ENCODE measurements at regions not wholly inside any gene's neighbourhood (a gene's known extent, or its start where the extent isn't known, plus 50 kb on each side); places are given as distances from the start of the nearest gene placed in this dataset.

DNA sequence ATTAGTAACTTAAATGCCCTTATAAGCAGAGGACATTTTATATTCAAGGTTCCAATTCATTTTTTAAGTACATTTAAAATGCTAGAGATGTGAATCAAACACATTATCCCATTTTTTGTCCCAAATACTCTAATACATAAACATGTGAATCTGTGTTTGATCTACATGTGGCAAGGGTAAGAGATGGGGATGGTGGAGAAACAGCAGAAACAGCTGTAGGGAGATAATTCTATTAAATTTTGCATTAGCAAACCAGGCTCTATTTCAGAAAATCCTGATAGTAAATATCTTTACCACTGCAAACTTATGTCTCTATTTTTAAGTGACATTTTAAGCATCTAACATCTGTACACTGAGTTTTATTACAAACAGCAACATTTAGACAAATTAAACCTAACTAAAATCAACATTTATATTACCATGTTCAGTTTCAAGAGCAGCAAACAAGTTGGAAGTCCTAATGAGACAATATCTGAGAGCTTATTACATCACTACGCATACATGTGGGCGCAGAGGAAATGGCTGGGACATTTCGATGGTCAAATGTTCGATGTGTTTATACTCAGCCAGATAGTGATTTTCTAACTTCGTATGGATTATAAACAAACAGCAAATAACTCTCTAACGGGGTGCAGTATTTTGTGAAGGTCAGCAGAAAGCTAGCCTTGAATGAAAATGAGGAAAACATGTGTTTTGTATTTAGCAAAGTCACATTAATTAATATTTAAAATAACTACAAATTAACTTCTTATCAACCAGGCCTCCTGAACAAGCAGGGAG is 165.1 kb downstream of the GJA1 start:
- ATAC-seq (ENCODE audit: low read depth) (no peak), DNase-seq (no peak)
- no peak overlapping the region for H3K27ac Mint-ChIP-seq
- no peak overlapping the region for H3K4me3 Mint-ChIP-seq
- H3K36me3 Mint-ChIP-seq (ENCODE audit: low read depth) = no peaks in the 10 kb centered on the region
- no peaks in the 10 kb centered on the region for H3K9me3 Mint-ChIP-seq
- TF ChIP-seq, protein P1, sequence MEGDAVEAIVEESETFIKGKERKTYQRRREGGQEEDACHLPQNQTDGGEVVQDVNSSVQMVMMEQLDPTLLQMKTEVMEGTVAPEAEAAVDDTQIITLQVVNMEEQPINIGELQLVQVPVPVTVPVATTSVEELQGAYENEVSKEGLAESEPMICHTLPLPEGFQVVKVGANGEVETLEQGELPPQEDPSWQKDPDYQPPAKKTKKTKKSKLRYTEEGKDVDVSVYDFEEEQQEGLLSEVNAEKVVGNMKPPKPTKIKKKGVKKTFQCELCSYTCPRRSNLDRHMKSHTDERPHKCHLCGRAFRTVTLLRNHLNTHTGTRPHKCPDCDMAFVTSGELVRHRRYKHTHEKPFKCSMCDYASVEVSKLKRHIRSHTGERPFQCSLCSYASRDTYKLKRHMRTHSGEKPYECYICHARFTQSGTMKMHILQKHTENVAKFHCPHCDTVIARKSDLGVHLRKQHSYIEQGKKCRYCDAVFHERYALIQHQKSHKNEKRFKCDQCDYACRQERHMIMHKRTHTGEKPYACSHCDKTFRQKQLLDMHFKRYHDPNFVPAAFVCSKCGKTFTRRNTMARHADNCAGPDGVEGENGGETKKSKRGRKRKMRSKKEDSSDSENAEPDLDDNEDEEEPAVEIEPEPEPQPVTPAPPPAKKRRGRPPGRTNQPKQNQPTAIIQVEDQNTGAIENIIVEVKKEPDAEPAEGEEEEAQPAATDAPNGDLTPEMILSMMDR (IDR thresholded peaks at IDR 0.05) = no peak
- ChIA-PET POLR2A (no interaction called here), CTCF (no interaction called here)
- intact Hi-C loops (cut with micrococcal nuclease) = no loop called here
- no peaks in the 10 kb centered on the region for H3K27me3 Mint-ChIP-seq
- no peaks in the 10 kb centered on the region for H3K4me1 Mint-ChIP-seq

DNA sequence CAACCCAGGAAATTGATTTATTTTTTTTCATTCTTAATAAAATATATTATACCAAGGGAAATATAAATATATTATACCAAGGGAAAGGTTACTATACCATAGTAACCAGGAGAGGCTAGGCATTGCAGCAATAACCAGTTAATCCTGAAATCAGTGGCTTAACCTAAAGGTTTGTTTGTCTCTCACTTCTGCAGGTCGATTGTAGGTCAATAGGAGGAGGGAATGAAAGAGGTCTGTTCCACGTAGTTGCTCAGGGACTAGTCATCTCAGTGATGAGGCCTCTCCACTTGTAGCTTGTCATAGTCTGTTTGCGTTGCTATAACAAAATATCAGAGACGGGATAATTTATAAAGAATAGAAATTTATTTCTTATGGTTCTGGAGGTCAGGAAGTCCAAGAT is 168.0 kb downstream of the GJA1 start:
- intact Hi-C loops (cut with micrococcal nuclease) = no loop called here
- ChIA-PET CTCF (no interaction called here), POLR2A (no interaction called here)
- no peaks in the 10 kb centered on the region for H3K36me3 Mint-ChIP-seq (ENCODE audit: low read depth)
- no peaks in the 10 kb centered on the region for H3K9me3 Mint-ChIP-seq
- no peak overlapping the region for H3K4me3 Mint-ChIP-seq
- no peaks in the 10 kb centered on the region for H3K4me1 Mint-ChIP-seq
- no peak for ATAC-seq (ENCODE audit: low read depth)
- no peak for DNase-seq
- TF ChIP-seq, protein P1 (IDR thresholded peaks at IDR 0.05) = no peak
- H3K27me3 Mint-ChIP-seq = no peaks in the 10 kb centered on the region
- no peak overlapping the region for H3K27ac Mint-ChIP-seq

DNA sequence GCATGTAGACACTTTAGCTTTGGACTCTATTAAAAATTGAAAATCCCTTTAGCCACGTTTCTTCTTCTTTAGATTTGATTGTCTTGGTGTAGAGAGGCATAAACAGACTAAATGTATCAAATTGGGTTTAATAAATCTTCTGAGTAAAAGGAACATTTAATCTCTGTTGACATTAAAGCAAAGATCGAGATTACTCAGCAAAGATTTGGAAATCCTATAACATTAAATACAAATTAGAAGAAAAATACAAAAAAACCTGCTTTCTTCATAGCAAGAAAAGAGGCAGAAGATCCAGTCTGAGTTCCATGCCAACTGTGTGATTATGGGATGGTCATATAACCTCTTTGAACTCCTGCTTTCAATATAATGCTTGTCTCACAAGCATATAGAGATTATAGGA is 172.3 kb downstream of the GJA1 start:
- DNase-seq = no peak
- Mint-ChIP-seq H3K36me3 (ENCODE audit: low read depth) (no peaks in the 10 kb centered on the region), H3K27ac (no peak overlapping the region), H3K4me3 (no peak overlapping the region), H3K9me3 (no peaks in the 10 kb centered on the region), H3K4me1 (no peaks in the 10 kb centered on the region), H3K27me3 (no peaks in the 10 kb centered on the region)
- intact Hi-C loops (cut with micrococcal nuclease) = no loop called here
- ChIA-PET POLR2A (no interaction called here), CTCF (no interaction called here)
- TF ChIP-seq, protein P1 (IDR thresholded peaks at IDR 0.05) = no peak
- ATAC-seq (ENCODE audit: low read depth) = no peak

DNA sequence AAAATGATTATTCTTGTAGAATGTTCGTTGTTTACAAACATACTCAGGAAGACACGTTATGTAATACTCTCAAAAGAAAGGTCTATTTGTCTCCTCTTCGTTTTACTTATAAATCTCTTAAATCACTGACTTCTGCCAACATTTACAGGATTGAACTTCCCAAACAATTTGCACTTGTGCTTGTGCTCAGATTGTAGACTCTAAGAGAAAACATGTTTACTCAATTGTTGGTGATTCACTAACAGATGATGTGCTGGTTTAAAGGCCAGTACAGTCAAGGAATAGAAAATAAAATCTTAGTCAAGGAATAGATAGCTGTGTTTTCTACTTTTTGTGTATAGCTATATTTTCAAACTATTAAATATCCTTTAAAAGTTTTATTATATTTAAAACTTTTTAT is 172.8 kb downstream of the GJA1 start:
- ChIA-PET POLR2A (no interaction called here), CTCF (no interaction called here)
- intact Hi-C loops (cut with micrococcal nuclease) = no loop called here
- H3K9me3 Mint-ChIP-seq = no peaks in the 10 kb centered on the region
- no peaks in the 10 kb centered on the region for H3K36me3 Mint-ChIP-seq (ENCODE audit: low read depth)
- H3K4me1 Mint-ChIP-seq = no peaks in the 10 kb centered on the region
- TF ChIP-seq, protein P1 (IDR thresholded peaks at IDR 0.05) = no peak
- no peak overlapping the region for H3K4me3 Mint-ChIP-seq
- no peak overlapping the region for H3K27ac Mint-ChIP-seq
- ATAC-seq (ENCODE audit: low read depth) (no peak), DNase-seq (no peak)
- no peaks in the 10 kb centered on the region for H3K27me3 Mint-ChIP-seq

DNA sequence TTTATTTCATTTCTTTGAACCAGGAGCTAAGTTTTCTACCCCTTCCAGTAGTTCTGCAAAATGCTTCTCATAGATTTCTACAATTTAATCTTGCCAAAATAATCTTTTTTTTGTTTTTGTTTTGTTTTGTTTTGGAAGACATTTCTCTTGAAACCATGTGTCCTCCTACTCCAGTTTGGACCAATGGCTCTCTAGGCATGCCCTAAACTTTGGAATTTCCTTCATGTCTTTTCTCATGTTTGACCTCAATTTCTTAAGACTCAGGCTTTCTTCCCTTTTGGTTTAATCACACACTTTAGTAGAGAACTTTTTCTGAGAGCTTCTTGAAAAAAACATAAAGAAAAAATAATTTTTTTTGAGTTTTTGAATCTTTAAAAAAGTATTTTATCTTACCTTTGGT is 173.8 kb downstream of the GJA1 start:
- Mint-ChIP-seq H3K4me1 (no peaks in the 10 kb centered on the region), H3K4me3 (no peak overlapping the region), H3K36me3 (ENCODE audit: low read depth) (no peaks in the 10 kb centered on the region), H3K27me3 (no peaks in the 10 kb centered on the region), H3K27ac (no peak overlapping the region), H3K9me3 (no peaks in the 10 kb centered on the region)
- intact Hi-C loops (cut with micrococcal nuclease) = no loop called here
- ATAC-seq (ENCODE audit: low read depth) (no peak), DNase-seq (no peak)
- ChIA-PET POLR2A (no interaction called here), CTCF (no interaction called here)
- TF ChIP-seq, protein P1 (IDR thresholded peaks at IDR 0.05) = no peak

All from activated B cell treated with CpG ODN at 0.5 μM for 24 hours (primary cell).